ENCODE measurements at regions not wholly inside any gene's neighbourhood (a gene's known extent, or its start where the extent isn't known, plus 50 kb on each side); places are given as distances from the start of the nearest gene placed in this dataset.

DNA sequence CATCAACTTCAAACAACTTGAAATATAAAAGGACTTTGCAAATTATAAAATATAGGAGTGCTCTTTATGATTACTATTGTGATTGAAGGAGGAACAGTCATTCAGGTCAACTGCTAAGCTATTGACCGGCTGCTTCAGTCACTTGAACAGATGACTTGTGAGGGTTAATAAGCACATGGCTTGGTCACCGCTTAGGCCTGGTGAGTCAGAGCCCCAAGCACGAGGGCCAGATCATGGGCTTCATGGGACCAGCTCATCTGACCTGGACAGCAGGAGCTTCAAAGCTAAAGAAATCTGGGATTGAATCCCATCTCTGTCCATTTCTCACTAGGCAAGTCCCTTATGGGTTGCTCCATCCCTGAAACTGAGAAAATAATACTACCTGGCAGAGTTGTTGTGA, 60.4 kb upstream of the ADO start:
- DNase-seq (ENCODE audit: low read depth) = no peak

DNA sequence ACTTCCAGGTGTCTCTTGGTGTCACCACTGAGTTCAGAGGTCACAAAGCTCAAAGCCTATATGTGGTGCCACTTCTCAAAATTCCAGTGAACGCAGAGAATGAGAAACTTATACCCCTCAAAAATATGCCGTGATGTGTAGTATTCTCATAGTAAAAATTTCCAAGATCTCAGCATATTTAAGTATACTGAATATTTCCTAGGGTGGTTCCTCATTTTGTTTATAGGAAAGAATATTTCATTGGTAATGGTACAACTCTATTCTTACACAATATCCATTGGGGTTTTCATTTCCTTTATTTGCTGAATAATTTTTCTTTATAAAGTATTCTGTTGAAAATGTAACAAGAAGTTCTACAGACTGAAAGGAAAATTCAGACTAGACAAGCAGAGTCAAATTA, 58.9 kb upstream of the ADO start:
- DNase-seq (ENCODE audit: low read depth) = no peak

DNA sequence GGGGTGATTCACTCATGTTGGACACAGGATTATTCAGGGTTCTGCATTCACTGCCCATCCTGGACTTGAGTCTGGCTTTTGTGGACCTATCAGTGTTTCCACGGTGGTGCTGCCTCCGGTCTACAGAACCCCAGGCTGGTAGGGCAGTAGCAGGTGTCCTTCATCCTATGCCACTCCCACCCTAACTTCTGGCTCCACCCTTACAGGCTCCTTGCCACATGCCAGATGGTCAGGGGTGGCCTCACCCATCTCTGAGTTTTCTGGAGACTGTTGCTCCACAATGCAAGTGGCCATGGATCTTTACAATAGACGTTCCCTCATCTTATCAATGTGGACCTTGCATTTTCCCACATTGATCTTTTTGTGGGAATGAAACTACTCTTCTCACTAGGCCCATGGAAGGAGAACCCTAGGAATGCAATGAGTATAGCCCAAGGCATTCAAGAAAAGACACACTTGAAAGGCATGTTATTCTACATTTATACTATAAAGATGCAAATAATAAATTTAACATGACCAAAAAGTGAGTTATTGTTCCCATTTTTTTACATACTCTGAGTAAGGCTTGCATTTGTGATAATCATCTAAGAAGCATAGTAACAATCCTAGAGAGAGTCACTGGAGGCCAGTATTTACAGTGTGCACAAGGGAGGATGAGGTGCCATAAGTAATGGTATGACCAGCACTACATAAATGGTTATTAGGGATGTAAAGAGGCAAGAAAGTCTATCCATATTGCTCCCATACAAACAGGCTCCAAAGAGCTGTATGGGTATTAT, 57.4 kb upstream of the ADO start:
- no peak for DNase-seq (ENCODE audit: low read depth)

DNA sequence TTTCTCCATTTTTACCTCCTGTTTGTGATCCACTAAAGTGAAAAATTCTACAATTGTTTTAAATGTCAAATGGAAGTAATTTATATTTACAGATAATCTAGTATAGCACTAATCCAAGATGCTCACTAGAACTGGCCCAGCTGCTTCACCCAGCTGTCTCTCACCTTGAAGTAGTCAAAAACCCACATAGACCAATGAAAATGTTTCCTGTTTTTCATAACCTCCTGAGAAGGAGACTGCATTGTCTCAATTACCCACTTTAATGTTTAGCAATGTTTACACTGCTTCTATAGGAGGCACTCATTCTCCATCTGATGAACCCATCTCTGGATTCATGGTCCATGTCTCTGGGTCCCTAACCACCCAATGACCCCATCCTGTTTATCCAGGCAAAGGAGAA, 56.1 kb upstream of the ADO start:
- DNase-seq (ENCODE audit: low read depth) = no peak

- DNase-seq (ENCODE audit: low read depth) = no peak
Observed at GRCh38 chr10:62749093-62749683, 55.3 kb upstream of the ADO start.
